ENCODE measurements at regions not wholly inside any gene's neighbourhood (a gene's known extent, or its start where the extent isn't known, plus 50 kb on each side); places are given as distances from the start of the nearest gene placed in this dataset.

DNA sequence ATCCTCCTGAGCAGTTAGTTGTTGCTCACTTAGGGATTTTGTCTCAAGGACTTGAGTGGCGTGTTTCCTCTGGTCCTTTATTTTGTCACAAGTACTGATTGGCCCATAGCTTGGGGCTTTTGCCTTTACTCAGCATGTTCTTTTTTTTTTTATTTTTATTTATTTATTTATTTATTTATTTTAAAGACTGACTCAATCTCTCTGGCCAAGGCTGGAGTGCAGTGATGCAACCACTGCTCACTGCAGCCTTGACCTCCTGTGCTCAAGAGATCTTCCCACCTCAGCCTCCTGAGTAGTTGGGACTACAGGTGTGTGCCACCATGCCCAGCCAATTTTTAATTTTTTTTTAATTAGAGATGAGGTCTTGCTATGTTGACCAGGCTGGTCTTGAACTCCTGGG lies 223.9 kb upstream of the TPM1 start (continued):
- TF ChIP-seq, protein P1, sequence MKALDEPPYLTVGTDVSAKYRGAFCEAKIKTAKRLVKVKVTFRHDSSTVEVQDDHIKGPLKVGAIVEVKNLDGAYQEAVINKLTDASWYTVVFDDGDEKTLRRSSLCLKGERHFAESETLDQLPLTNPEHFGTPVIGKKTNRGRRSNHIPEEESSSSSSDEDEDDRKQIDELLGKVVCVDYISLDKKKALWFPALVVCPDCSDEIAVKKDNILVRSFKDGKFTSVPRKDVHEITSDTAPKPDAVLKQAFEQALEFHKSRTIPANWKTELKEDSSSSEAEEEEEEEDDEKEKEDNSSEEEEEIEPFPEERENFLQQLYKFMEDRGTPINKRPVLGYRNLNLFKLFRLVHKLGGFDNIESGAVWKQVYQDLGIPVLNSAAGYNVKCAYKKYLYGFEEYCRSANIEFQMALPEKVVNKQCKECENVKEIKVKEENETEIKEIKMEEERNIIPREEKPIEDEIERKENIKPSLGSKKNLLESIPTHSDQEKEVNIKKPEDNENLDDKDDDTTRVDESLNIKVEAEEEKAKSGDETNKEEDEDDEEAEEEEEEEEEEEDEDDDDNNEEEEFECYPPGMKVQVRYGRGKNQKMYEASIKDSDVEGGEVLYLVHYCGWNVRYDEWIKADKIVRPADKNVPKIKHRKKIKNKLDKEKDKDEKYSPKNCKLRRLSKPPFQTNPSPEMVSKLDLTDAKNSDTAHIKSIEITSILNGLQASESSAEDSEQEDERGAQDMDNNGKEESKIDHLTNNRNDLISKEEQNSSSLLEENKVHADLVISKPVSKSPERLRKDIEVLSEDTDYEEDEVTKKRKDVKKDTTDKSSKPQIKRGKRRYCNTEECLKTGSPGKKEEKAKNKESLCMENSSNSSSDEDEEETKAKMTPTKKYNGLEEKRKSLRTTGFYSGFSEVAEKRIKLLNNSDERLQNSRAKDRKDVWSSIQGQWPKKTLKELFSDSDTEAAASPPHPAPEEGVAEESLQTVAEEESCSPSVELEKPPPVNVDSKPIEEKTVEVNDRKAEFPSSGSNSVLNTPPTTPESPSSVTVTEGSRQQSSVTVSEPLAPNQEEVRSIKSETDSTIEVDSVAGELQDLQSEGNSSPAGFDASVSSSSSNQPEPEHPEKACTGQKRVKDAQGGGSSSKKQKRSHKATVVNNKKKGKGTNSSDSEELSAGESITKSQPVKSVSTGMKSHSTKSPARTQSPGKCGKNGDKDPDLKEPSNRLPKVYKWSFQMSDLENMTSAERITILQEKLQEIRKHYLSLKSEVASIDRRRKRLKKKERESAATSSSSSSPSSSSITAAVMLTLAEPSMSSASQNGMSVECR (CRISPR knock-in tag; IDR thresholded peaks at IDR 0.05; ENCODE audit: borderline replicate concordance), result no peak

- Mint-ChIP-seq H3K9me3 (no peaks in the 10 kb centered on the region), H3K4me1 (peaks cover 2% of the 10 kb centered on the region; the same call in 1 of the 2 replicates), H3K36me3 (no peaks in the 10 kb centered on the region), H3K27ac (no peak overlapping the region), H3K27me3 (ENCODE audit: low read depth) (no peaks in the 10 kb centered on the region), H3K4me3 (no peak overlapping the region)
- CTCF ChIA-PET, result no interaction called here
- TF ChIP-seq TEAD4 (CRISPR knock-in tag; IDR thresholded peaks at IDR 0.05), result no peak
- no peak for TF ChIP-seq PRRX2 (CRISPR knock-in tag; IDR thresholded peaks at IDR 0.05)
- no peak for TF ChIP-seq ZMAT4 (CRISPR knock-in tag; IDR thresholded peaks at IDR 0.05)
- no peak for TF ChIP-seq MLX (CRISPR knock-in tag; IDR thresholded peaks at IDR 0.05)
- no peak for TF ChIP-seq KAT7 (CRISPR knock-in tag; IDR thresholded peaks at IDR 0.05; ENCODE audit: borderline replicate concordance)
- no peak for TF ChIP-seq PREB (CRISPR knock-in tag; IDR thresholded peaks at IDR 0.05; ENCODE audit: borderline replicate concordance)
- TF ChIP-seq, protein P2, sequence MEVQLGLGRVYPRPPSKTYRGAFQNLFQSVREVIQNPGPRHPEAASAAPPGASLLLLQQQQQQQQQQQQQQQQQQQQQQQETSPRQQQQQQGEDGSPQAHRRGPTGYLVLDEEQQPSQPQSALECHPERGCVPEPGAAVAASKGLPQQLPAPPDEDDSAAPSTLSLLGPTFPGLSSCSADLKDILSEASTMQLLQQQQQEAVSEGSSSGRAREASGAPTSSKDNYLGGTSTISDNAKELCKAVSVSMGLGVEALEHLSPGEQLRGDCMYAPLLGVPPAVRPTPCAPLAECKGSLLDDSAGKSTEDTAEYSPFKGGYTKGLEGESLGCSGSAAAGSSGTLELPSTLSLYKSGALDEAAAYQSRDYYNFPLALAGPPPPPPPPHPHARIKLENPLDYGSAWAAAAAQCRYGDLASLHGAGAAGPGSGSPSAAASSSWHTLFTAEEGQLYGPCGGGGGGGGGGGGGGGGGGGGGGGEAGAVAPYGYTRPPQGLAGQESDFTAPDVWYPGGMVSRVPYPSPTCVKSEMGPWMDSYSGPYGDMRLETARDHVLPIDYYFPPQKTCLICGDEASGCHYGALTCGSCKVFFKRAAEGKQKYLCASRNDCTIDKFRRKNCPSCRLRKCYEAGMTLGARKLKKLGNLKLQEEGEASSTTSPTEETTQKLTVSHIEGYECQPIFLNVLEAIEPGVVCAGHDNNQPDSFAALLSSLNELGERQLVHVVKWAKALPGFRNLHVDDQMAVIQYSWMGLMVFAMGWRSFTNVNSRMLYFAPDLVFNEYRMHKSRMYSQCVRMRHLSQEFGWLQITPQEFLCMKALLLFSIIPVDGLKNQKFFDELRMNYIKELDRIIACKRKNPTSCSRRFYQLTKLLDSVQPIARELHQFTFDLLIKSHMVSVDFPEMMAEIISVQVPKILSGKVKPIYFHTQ (CRISPR knock-in tag; IDR thresholded peaks at IDR 0.05), result no peak
- no peak for TF ChIP-seq PRDM15 (CRISPR knock-in tag; IDR thresholded peaks at IDR 0.05)
- no peak for TF ChIP-seq CBFB (CRISPR knock-in tag; IDR thresholded peaks at IDR 0.05; ENCODE audit: low read depth)
- no peak for TF ChIP-seq TEAD1 (CRISPR knock-in tag; IDR thresholded peaks at IDR 0.05)
- TF ChIP-seq, protein P3, sequence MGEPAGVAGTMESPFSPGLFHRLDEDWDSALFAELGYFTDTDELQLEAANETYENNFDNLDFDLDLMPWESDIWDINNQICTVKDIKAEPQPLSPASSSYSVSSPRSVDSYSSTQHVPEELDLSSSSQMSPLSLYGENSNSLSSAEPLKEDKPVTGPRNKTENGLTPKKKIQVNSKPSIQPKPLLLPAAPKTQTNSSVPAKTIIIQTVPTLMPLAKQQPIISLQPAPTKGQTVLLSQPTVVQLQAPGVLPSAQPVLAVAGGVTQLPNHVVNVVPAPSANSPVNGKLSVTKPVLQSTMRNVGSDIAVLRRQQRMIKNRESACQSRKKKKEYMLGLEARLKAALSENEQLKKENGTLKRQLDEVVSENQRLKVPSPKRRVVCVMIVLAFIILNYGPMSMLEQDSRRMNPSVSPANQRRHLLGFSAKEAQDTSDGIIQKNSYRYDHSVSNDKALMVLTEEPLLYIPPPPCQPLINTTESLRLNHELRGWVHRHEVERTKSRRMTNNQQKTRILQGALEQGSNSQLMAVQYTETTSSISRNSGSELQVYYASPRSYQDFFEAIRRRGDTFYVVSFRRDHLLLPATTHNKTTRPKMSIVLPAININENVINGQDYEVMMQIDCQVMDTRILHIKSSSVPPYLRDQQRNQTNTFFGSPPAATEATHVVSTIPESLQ (CRISPR knock-in tag; IDR thresholded peaks at IDR 0.05), result no peak
- no peak for TF ChIP-seq ZNF232 (CRISPR knock-in tag; IDR thresholded peaks at IDR 0.05)
- no peak for TF ChIP-seq ZNF121 (CRISPR knock-in tag; IDR thresholded peaks at IDR 0.05)
- TF ChIP-seq GABPB1 (CRISPR knock-in tag; IDR thresholded peaks at IDR 0.05), result no peak
- POLR2A ChIA-PET, result no interaction called here
- ATAC-seq, result no peak
- DNase-seq (ENCODE audit: low spot score), result no peak
Observed at GRCh38 chr15:62821384-62822131, 221.0 kb upstream of the TPM1 start.
